Karpas-422 (cell line): ENCODE measurements at regions not wholly inside any gene's neighbourhood (a gene's known extent, or its start where the extent isn't known, plus 50 kb on each side); places are given as distances from the start of the nearest gene placed in this dataset.

Source experiments
- DNase-seq: peaks from one replicate; pipeline ENCODE4 v3.0.0-alpha.2; 2015
- H2AFZ ChIP-seq: fragments of 200-600 bp; sonication (generic); 2 replicates; pipeline ENCODE4 v1.6.1; 2014; ENCODE audit warnings: antibody characterized with exemption, low read length, mixed read lengths
- H3K27ac ChIP-seq: fragments of 200-600 bp; sonication (generic); 2 replicates; pipeline ENCODE4 v1.5.1; 2014; ENCODE audit warnings: mild to moderate bottlenecking, low read length, moderate library complexity
- H3K27me3 ChIP-seq: fragments of 200-600 bp; sonication (generic); 2 replicates; pipeline ENCODE4 v1.6.1; 2014; ENCODE audit warnings: low read length, mixed read lengths
- H3K36me3 ChIP-seq: fragments of 200-600 bp; sonication (generic); 2 replicates; pipeline ENCODE4 v1.6.1; 2014; ENCODE audit warnings: low read length, mixed read lengths; ENCODE audit not compliant: insufficient read depth
- H3K4me1 ChIP-seq: fragments of 200-600 bp; sonication (generic); 2 replicates; pipeline ENCODE4 v1.6.1; 2014; ENCODE audit warnings: mild to moderate bottlenecking, low read length, mixed read lengths
- H3K4me2 ChIP-seq: fragments of 200-600 bp; sonication (generic); 2 replicates; pipeline ENCODE4 v1.6.1; 2014; ENCODE audit warnings: low read length, low read depth, mild to moderate bottlenecking; ENCODE audit not compliant: poor library complexity, severe bottlenecking
- H3K4me3 ChIP-seq: fragments of 200-600 bp; sonication (generic); 2 replicates; pipeline ENCODE4 v1.5.1; 2014; ENCODE audit warnings: mild to moderate bottlenecking, antibody characterized with exemption, low read length, mixed read lengths
- H3K79me2 ChIP-seq: fragments of 200-600 bp; sonication (generic); 2 replicates; pipeline ENCODE4 v1.6.1; 2014; ENCODE audit warnings: mild to moderate bottlenecking, low read length, mixed read lengths
- H3K9ac ChIP-seq: fragments of 200-600 bp; sonication (generic); 2 replicates; pipeline ENCODE4 v1.6.0; 2014; ENCODE audit warnings: low read length
- H3K9me2 ChIP-seq: fragments of 200-600 bp; sonication (generic), shearing (Covaris generic); replicated peaks from 2 replicates; pipeline ENCODE4 v1.6.0; 2014; ENCODE audit warnings: mild to moderate bottlenecking, low read length, moderate library complexity; ENCODE audit not compliant: insufficient read depth
- H3K9me3 ChIP-seq: fragments of 300-700, 200-600 bp; sonication (generic); 2 replicates; pipeline ENCODE4 v1.6.1; 2014; ENCODE audit warnings: low read length, mixed read lengths
- H4K20me1 ChIP-seq: fragments of 200-600 bp; sonication (generic); 2 replicates; pipeline ENCODE4 v1.6.1; 2014; ENCODE audit warnings: mild to moderate bottlenecking, antibody characterized with exemption, low read length, low read depth; ENCODE audit not compliant: insufficient read depth

DNA sequence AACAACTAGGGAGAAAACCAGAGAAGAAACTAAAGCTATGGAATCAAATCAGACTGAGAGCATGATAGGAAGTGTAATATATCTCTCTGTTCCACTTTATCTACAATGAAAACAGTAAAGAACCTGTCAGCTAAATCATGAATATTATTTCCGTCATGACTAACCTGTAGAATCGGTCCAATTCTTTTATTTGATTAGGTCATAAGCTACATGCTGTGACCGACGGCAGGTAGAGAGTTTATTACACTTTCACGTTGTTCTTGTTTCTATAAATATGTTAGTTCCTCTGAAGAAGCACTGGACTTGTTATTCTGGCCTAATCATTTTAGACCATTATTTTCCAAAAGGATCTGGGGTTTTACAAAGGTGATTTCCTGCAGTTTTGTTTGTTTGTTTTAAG, 91.1 kb downstream of the DMRTA1 start:
- H3K9me3 ChIP-seq: no peaks in the 10 kb centered on the region
- no peaks in the 10 kb centered on the region for H4K20me1 ChIP-seq
- H3K4me2 ChIP-seq: no peak overlapping the region
- no peak overlapping the region for H3K9ac ChIP-seq
- no peak for DNase-seq
- no peak overlapping the region for H3K27ac ChIP-seq
- no peak overlapping the region for H2AFZ ChIP-seq
- no peaks in the 10 kb centered on the region for H3K9me2 ChIP-seq
- H3K4me3 ChIP-seq: no peak overlapping the region
- no peaks in the 10 kb centered on the region for H3K27me3 ChIP-seq
- no peaks in the 10 kb centered on the region for H3K4me1 ChIP-seq
- H3K79me2 ChIP-seq: no peaks in the 10 kb centered on the region
- no peaks in the 10 kb centered on the region for H3K36me3 ChIP-seq

DNA sequence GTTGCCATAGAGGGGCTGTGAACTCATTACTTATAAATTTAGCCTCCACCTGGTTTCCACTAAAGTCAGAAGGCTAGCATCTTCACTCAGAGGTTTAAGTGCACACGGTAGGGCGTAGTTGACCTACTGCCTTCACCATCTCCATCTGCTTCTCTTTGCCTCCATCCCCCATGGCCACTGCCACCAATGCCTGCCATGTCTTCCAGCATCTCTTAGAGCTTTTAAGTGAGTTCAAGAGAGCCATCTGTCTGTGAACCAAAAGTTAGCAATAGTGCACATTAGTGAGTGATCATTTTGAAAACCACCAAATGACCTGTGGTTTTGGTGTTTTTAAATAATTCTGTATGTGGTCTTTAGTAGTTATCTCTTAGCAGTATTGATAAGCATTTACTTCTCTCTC, 102.0 kb downstream of the DMRTA1 start:
- no peaks in the 10 kb centered on the region for H3K4me1 ChIP-seq
- H2AFZ ChIP-seq: no peak overlapping the region
- no peaks in the 10 kb centered on the region for H4K20me1 ChIP-seq
- DNase-seq: no peak
- no peak overlapping the region for H3K9ac ChIP-seq
- no peak overlapping the region for H3K4me2 ChIP-seq
- H3K9me2 ChIP-seq: no peaks in the 10 kb centered on the region
- H3K79me2 ChIP-seq: no peaks in the 10 kb centered on the region
- H3K36me3 ChIP-seq: no peaks in the 10 kb centered on the region
- no peaks in the 10 kb centered on the region for H3K27me3 ChIP-seq
- H3K27ac ChIP-seq: no peak overlapping the region
- no peak overlapping the region for H3K4me3 ChIP-seq
- no peaks in the 10 kb centered on the region for H3K9me3 ChIP-seq

DNA sequence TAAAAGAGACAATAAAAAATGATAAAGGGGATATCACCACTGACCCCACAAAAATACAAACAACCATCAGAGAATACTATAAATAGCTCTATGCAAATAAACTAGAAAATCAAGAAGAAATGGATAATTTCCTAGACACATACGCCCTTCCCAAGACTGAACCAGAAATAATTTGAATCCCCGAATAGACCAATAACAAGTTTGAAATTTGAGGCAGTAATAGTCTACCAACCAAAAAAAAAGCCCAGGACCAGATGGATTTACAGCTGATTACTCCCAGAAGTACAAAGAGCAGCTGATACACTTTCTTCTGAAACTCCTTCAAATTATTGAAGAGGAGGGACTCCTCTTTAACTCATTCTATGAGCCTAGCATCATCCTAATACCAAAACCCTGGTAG, 128.1 kb downstream of the DMRTA1 start:
- no peak overlapping the region for H3K4me2 ChIP-seq

DNA sequence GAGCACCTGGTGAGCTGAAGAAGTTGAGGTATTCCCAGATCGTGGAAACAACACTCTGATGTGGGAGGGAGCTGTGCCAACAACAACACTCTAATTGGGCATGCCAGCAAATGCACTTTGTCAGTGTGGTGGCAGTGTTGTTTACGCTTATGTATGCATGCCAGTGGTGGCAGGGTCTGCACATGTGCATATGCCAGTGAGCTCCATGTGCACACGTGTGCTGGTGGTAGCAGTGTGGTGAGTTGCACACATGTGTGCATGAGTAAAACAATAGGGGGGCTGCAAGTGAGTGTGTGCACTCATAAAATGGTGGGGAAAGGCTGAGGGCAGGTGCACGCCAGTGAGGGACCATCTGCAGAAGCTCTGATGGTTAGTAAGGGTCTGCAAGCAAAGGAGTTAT, 134.2 kb downstream of the DMRTA1 start:
- no peaks in the 10 kb centered on the region for H4K20me1 ChIP-seq
- no peak for DNase-seq
- no peaks in the 10 kb centered on the region for H3K79me2 ChIP-seq
- no peaks in the 10 kb centered on the region for H3K27me3 ChIP-seq
- no peak overlapping the region for H3K4me3 ChIP-seq
- no peaks in the 10 kb centered on the region for H3K9me2 ChIP-seq
- no peaks in the 10 kb centered on the region for H3K36me3 ChIP-seq
- H3K9ac ChIP-seq: no peak overlapping the region
- no peak overlapping the region for H2AFZ ChIP-seq
- H3K4me2 ChIP-seq: no peak overlapping the region
- H3K27ac ChIP-seq: no peak overlapping the region
- H3K9me3 ChIP-seq: no peaks in the 10 kb centered on the region
- H3K4me1 ChIP-seq: no peaks in the 10 kb centered on the region

More for the DNA sequence above, 128.1 kb downstream of the DMRTA1 start:
- no peaks in the 10 kb centered on the region; the same call in 1 of the 2 replicates for H3K9me3 ChIP-seq
- H3K4me3 ChIP-seq: no peak overlapping the region
- H3K79me2 ChIP-seq: no peaks in the 10 kb centered on the region
- DNase-seq: no peak
- no peaks in the 10 kb centered on the region for H3K36me3 ChIP-seq
- H3K9ac ChIP-seq: no peak overlapping the region
- no peaks in the 10 kb centered on the region for H3K27me3 ChIP-seq
- H4K20me1 ChIP-seq: no peaks in the 10 kb centered on the region
- H3K4me1 ChIP-seq: no peaks in the 10 kb centered on the region
- H3K9me2 ChIP-seq: no peaks in the 10 kb centered on the region
- H2AFZ ChIP-seq: no peak overlapping the region
- H3K27ac ChIP-seq: no peak overlapping the region

DNA sequence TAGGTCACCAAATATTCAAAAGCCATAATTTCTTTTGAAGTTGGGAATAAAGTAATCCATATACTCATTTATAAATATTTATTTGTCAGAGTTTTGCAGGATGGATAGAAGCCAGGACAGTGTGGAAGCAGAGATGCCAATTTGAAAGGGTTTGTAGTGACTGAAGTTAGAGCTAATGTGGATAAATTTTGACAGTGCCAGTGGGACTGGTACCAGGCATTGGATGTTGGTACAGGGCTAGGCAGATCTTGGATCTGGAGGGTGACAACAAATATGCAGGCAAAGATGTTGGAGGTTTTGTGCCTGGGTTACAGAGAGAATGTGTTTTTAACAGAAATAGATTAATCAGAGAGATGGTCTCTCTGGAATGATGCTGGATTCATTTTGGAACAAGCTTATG, 135.6 kb downstream of the DMRTA1 start:
- H3K4me3 ChIP-seq: no peak overlapping the region
- no peak overlapping the region for H3K4me2 ChIP-seq
- no peak overlapping the region for H3K9ac ChIP-seq
- no peak overlapping the region for H3K27ac ChIP-seq
- H3K27me3 ChIP-seq: no peaks in the 10 kb centered on the region
- H3K79me2 ChIP-seq: no peaks in the 10 kb centered on the region
- no peak for DNase-seq
- H2AFZ ChIP-seq: no peak overlapping the region
- no peaks in the 10 kb centered on the region for H3K36me3 ChIP-seq
- no peaks in the 10 kb centered on the region for H4K20me1 ChIP-seq
- H3K9me2 ChIP-seq: no peaks in the 10 kb centered on the region
- H3K4me1 ChIP-seq: no peaks in the 10 kb centered on the region
- H3K9me3 ChIP-seq: no peaks in the 10 kb centered on the region

DNA sequence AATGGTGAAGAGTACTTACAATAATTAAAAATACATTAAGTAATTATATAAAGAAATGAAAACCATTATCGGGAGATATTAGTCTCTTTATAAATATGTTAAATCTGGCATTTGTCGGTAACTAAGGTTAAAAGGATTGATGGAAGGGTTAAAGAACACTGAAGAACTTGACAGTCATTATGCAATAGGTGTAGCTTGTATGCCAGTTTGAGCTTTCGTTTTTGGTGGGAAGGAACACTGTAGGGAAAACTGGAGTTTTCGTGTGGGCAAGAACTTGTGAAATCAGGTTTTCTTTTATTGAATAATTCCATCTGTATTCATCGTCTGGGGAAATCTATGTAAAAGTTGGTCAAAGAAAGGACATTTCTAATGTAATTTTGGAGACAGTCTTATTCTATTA, 142.3 kb downstream of the DMRTA1 start:
- H3K36me3 ChIP-seq: no peaks in the 10 kb centered on the region

DNA sequence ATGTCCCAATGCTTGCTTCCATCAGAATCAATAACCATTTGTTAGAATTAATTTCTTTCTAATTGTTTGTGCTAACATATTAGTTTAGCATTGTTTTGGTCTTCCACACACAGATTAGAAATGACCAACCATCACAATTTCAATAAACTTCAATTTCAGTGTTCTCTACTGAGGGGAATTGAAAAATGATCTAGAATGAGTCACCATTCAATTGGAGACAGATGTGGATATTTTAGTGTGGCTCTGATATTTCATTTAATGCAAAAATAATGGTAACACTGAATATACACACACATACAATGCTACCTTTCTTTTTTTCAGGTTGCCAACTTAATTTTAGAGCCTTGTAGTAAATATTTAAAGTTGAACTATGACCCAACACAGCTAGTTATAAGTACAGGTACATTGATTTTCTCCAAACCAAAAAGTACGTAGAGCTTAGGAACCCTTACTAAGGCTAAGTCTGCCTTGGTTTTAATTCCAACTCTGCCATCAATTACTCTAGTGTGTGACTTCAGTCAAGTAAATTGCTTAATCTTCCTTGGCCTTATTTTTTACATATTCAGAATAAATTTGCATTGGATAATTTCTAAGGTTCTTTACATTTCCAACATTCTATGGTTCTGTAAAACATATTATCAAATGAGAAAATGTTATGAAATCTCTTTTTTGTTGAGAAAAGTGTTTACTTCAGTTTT, 143.9 kb downstream of the DMRTA1 start:
- no peak overlapping the region for H2AFZ ChIP-seq
- no peaks in the 10 kb centered on the region for H3K9me3 ChIP-seq
- no peaks in the 10 kb centered on the region for H3K79me2 ChIP-seq
- no peak overlapping the region for H3K27ac ChIP-seq
- H3K27me3 ChIP-seq: no peaks in the 10 kb centered on the region
- H4K20me1 ChIP-seq: no peaks in the 10 kb centered on the region
- H3K36me3 ChIP-seq: no peaks in the 10 kb centered on the region
- DNase-seq: no peak
- no peaks in the 10 kb centered on the region for H3K9me2 ChIP-seq
- no peak overlapping the region for H3K4me3 ChIP-seq
- H3K9ac ChIP-seq: no peak overlapping the region
- H3K4me2 ChIP-seq: no peak overlapping the region
- H3K4me1 ChIP-seq: no peaks in the 10 kb centered on the region

More for the DNA sequence above, 142.3 kb downstream of the DMRTA1 start:
- Histone ChIP-seq H3K4me3 (no peak overlapping the region), H3K27me3 (no peaks in the 10 kb centered on the region), H3K4me2 (no peak overlapping the region), H3K4me1 (no peaks in the 10 kb centered on the region), H3K27ac (no peak overlapping the region), H3K9ac (no peak overlapping the region), H2AFZ (no peak overlapping the region), H4K20me1 (no peaks in the 10 kb centered on the region), H3K79me2 (no peaks in the 10 kb centered on the region), H3K9me2 (no peaks in the 10 kb centered on the region), H3K9me3 (no peaks in the 10 kb centered on the region)
- DNase-seq: no peak

DNA sequence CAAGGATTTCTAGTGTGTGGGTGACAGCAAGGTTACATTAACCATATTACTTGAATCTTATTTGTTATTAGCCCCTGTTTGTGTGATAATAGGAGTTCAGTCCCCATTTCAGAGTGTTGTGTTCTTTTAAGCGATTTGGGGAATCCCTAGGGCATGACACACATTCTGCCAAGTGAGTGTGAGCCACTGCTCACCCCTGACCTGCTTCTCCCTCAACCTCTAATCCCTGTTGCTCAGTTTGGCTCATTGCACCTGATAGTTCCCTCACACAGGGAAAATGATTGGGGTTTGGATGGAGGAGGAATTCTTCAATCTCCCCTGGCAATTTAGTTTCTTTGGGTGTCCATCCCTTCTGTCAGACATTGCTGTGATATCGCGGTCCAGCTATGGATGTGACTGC, 149.2 kb downstream of the DMRTA1 start:
- H3K9ac ChIP-seq: no peak overlapping the region
- H2AFZ ChIP-seq: no peak overlapping the region
- no peaks in the 10 kb centered on the region for H3K9me2 ChIP-seq
- no peaks in the 10 kb centered on the region for H4K20me1 ChIP-seq
- no peak overlapping the region for H3K4me2 ChIP-seq
- no peak for DNase-seq
- no peak overlapping the region for H3K4me3 ChIP-seq
- H3K4me1 ChIP-seq: no peaks in the 10 kb centered on the region
- no peak overlapping the region for H3K27ac ChIP-seq
- no peaks in the 10 kb centered on the region for H3K36me3 ChIP-seq
- no peaks in the 10 kb centered on the region for H3K9me3 ChIP-seq
- H3K79me2 ChIP-seq: no peaks in the 10 kb centered on the region
- H3K27me3 ChIP-seq: no peaks in the 10 kb centered on the region
